WERI-Rb-1 (cell line): ENCODE measurements at regions not wholly inside any gene's neighbourhood (a gene's known extent, or its start where the extent isn't known, plus 50 kb on each side); places are given as distances from the start of the nearest gene placed in this dataset.
A peak's percentile ranks its signal among the peaks of the same experiment; 100 is the strongest.

ENCODE experiments used
- DNase-seq: peaks from one replicate; pipeline ENCODE4 v3.0.0-alpha.2; 2020
- H3K27ac ChIP-seq: fragments of 250-450 bp; sonication (Bioruptor Pico); 2 replicates; pipeline ENCODE4 v1.5.1; 2020; ENCODE audit warnings: mild to moderate bottlenecking, moderate library complexity
- H3K27me3 ChIP-seq: fragments of 250-450 bp; sonication (Bioruptor Pico); 2 replicates; pipeline ENCODE4 v1.5.1; 2021; ENCODE audit warnings: mild to moderate bottlenecking, low read depth, moderate library complexity; ENCODE audit not compliant: insufficient read depth, severe bottlenecking
- H3K36me3 ChIP-seq: fragments of 250-450 bp; sonication (Bioruptor Pico); 2 replicates; pipeline ENCODE4 v1.5.1; 2020; ENCODE audit warnings: mild to moderate bottlenecking, moderate library complexity
- H3K4me3 ChIP-seq: 2 replicates; pipeline ENCODE4 v1.5.1; 2011; ENCODE audit warnings: low read depth, mild to moderate bottlenecking, control low read depth, low read length
- H3K9me3 ChIP-seq: fragments of 250-450 bp; sonication (Bioruptor Pico); 2 replicates; pipeline ENCODE4 v1.5.1; 2021; ENCODE audit warnings: mild to moderate bottlenecking, moderate library complexity; ENCODE audit not compliant: severe bottlenecking
- CTCF ChIP-seq: IDR thresholded peaks from 2 replicates; pipeline ENCODE4 v1.5.1; 2011; ENCODE audit warnings: low read depth, mild to moderate bottlenecking, control low read depth, inconsistent platforms, low read length

- Histone ChIP-seq H3K27me3 (no peaks in the 10 kb centered on the region), H3K4me3 (no peak overlapping the region), H3K9me3 (no peaks in the 10 kb centered on the region), H3K36me3 (no peaks in the 10 kb centered on the region), H3K27ac (no peak overlapping the region)
- TF ChIP-seq CTCF = no peak
- no peak for DNase-seq
Measured at GRCh38 chr21:17729455-17729854, 89.7 kb downstream of the C21orf91 start.

- DNase-seq = no peak
- Histone ChIP-seq H3K36me3 (no peaks in the 10 kb centered on the region), H3K27ac (no peak overlapping the region), H3K9me3 (no peaks in the 10 kb centered on the region), H3K4me3 (no peak overlapping the region), H3K27me3 (no peaks in the 10 kb centered on the region)
- no peak for TF ChIP-seq CTCF
Measured at GRCh38 chr21:17727361-17727760, 91.8 kb downstream of the C21orf91 start.

GRCh38 chr21:17726047-17726829 is 92.9 kb downstream of the C21orf91 start:
- DNase-seq = peak; percentile 20
- Histone ChIP-seq H3K4me3 (no peak overlapping the region), H3K9me3 (no peaks in the 10 kb centered on the region), H3K27me3 (no peaks in the 10 kb centered on the region), H3K27ac (no peak overlapping the region), H3K36me3 (no peaks in the 10 kb centered on the region)
- TF ChIP-seq CTCF = peak; percentile 64

GRCh38 chr21:17725339-17725738 is 93.8 kb downstream of the C21orf91 start:
- no peak for DNase-seq
- Histone ChIP-seq H3K4me3 (no peak overlapping the region), H3K9me3 (no peaks in the 10 kb centered on the region), H3K36me3 (no peaks in the 10 kb centered on the region), H3K27me3 (no peaks in the 10 kb centered on the region), H3K27ac (no peak overlapping the region)
- no peak for TF ChIP-seq CTCF

GRCh38 chr21:17712887-17713286 is 100.2 kb upstream of the BTG3 start:
- Histone ChIP-seq H3K27me3 (no peaks in the 10 kb centered on the region), H3K36me3 (no peaks in the 10 kb centered on the region), H3K27ac (no peak overlapping the region), H3K4me3 (no peak overlapping the region), H3K9me3 (peaks cover 2% of the 10 kb centered on the region)
- no peak for DNase-seq
- TF ChIP-seq CTCF = no peak

GRCh38 chr21:17711896-17712295 is 99.2 kb upstream of the BTG3 start:
- no peak overlapping the region for H3K27ac ChIP-seq
- no peaks in the 10 kb centered on the region for H3K36me3 ChIP-seq
- DNase-seq = no peak
- peaks cover 2% of the 10 kb centered on the region for H3K9me3 ChIP-seq
- no peak for TF ChIP-seq CTCF
- H3K4me3 ChIP-seq = no peak overlapping the region
- H3K27me3 ChIP-seq = no peaks in the 10 kb centered on the region
